DOHH2 (cell line): ENCODE measurements at regions not wholly inside any gene's neighbourhood (a gene's known extent, or its start where the extent isn't known, plus 50 kb on each side); places are given as distances from the start of the nearest gene placed in this dataset.
"Not testable (repeated sequence)": the region's sequence is repeated elsewhere in the genome, so short reads cannot be mapped to it uniquely, and the experiment has no call there.

ENCODE experiments used
- H3F3A ChIP-seq: fragments of 200-600 bp; sonication (generic), shearing (Covaris generic); 2 replicates; pipeline ENCODE4 v1.6.0; 2016; ENCODE audit warnings: antibody characterized with exemption, mild to moderate bottlenecking; ENCODE audit not compliant: control insufficient read depth, insufficient read depth
- H3K27ac ChIP-seq: fragments of 200-600 bp; sonication (generic); 2 replicates; pipeline ENCODE4 v1.5.1; 2014; ENCODE audit warnings: low read depth, mild to moderate bottlenecking, low read length, moderate library complexity
- H3K27me3 ChIP-seq: fragments of 200-600 bp; sonication (generic); 2 replicates; pipeline ENCODE4 v1.6.1; 2014; ENCODE audit warnings: mild to moderate bottlenecking, low read length, mixed read lengths; ENCODE audit not compliant: control insufficient read depth
- H3K36me3 ChIP-seq: fragments of 200-600 bp; sonication (generic); 2 replicates; pipeline ENCODE4 v1.6.1; 2014; ENCODE audit warnings: mild to moderate bottlenecking, low read length, moderate library complexity, mixed read lengths; ENCODE audit not compliant: control insufficient read depth
- H3K4me1 ChIP-seq: fragments of 200-600 bp; sonication (generic); 2 replicates; pipeline ENCODE4 v1.6.1; 2014; ENCODE audit warnings: mild to moderate bottlenecking, low read length, mixed read lengths; ENCODE audit not compliant: control insufficient read depth
- H3K4me2 ChIP-seq: fragments of 200-600 bp; sonication (generic); 2 replicates; pipeline ENCODE4 v1.6.0; 2014; ENCODE audit warnings: mild to moderate bottlenecking, low read length, moderate library complexity
- H3K4me3 ChIP-seq: fragments of 200-600 bp; sonication (generic); 2 replicates; pipeline ENCODE4 v1.5.1; 2014; ENCODE audit warnings: mild to moderate bottlenecking, low read length, mixed read lengths
- H3K79me2 ChIP-seq: fragments of 200-600 bp; sonication (generic); 2 replicates; pipeline ENCODE4 v1.6.1; 2014; ENCODE audit warnings: mild to moderate bottlenecking, low read length, mixed read lengths; ENCODE audit not compliant: control insufficient read depth
- H3K9me2 ChIP-seq: fragments of 200-600 bp; sonication (generic); replicated peaks from 2 replicates; pipeline ENCODE4 v1.6.1; 2014; ENCODE audit warnings: mild to moderate bottlenecking, low read length, mixed read lengths; ENCODE audit not compliant: control insufficient read depth
- H3K9me3 ChIP-seq: fragments of 200-600 bp; sonication (generic); 2 replicates; pipeline ENCODE4 v1.6.1; 2014; ENCODE audit warnings: antibody characterized with exemption, low read length, mixed read lengths; ENCODE audit not compliant: control insufficient read depth, insufficient read depth
- H4K20me1 ChIP-seq: fragments of 200-600 bp; sonication (generic); 2 replicates; pipeline ENCODE4 v1.6.0; 2014; ENCODE audit warnings: low read depth, mild to moderate bottlenecking, antibody characterized with exemption, low read length, moderate library complexity; ENCODE audit not compliant: control insufficient read depth, insufficient read depth

GRCh38 chr21:5037606-5038331 lies 5483.6 kb upstream of the TPTE start:
- H3K9me2 ChIP-seq, H4K20me1 ChIP-seq, H3F3A ChIP-seq, H3K36me3 ChIP-seq, H3K27ac ChIP-seq, H3K27me3 ChIP-seq, H3K4me1 ChIP-seq, H3K4me2 ChIP-seq, H3K4me3 ChIP-seq, H3K79me2 ChIP-seq, H3K9me3 ChIP-seq: not testable (repeated sequence)

- H3K4me2 ChIP-seq, H3F3A ChIP-seq, H3K4me3 ChIP-seq, H4K20me1 ChIP-seq, H3K36me3 ChIP-seq, H3K9me3 ChIP-seq, H3K79me2 ChIP-seq, H3K9me2 ChIP-seq, H3K27me3 ChIP-seq, H3K4me1 ChIP-seq, H3K27ac ChIP-seq: not testable (repeated sequence)
Observed at GRCh38 chr21:5039926-5040325, 5481.5 kb upstream of the TPTE start.

GRCh38 chr21:5042583-5042982 lies 5478.8 kb upstream of the TPTE start:
- H3K4me2 ChIP-seq, H3K36me3 ChIP-seq, H4K20me1 ChIP-seq, H3K79me2 ChIP-seq, H3F3A ChIP-seq, H3K27ac ChIP-seq, H3K4me3 ChIP-seq, H3K9me2 ChIP-seq, H3K9me3 ChIP-seq, H3K27me3 ChIP-seq, H3K4me1 ChIP-seq: not testable (repeated sequence)

GRCh38 chr21:5044812-5045211 lies 5476.6 kb upstream of the TPTE start:
- not testable (repeated sequence) for H3K27ac ChIP-seq, H3K4me1 ChIP-seq, H3F3A ChIP-seq, H3K9me2 ChIP-seq, H3K4me2 ChIP-seq, H3K27me3 ChIP-seq, H3K9me3 ChIP-seq, H3K4me3 ChIP-seq, H4K20me1 ChIP-seq, H3K79me2 ChIP-seq, H3K36me3 ChIP-seq

GRCh38 chr21:5051303-5052018 lies 5469.9 kb upstream of the TPTE start:
- not testable (repeated sequence) for H3K27ac ChIP-seq, H4K20me1 ChIP-seq, H3K27me3 ChIP-seq, H3K36me3 ChIP-seq, H3K4me1 ChIP-seq, H3K79me2 ChIP-seq, H3F3A ChIP-seq, H3K4me2 ChIP-seq, H3K9me3 ChIP-seq, H3K4me3 ChIP-seq, H3K9me2 ChIP-seq

GRCh38 chr21:5055027-5055754 lies 5466.2 kb upstream of the TPTE start:
- H3K27ac ChIP-seq, H3K79me2 ChIP-seq, H4K20me1 ChIP-seq, H3K4me3 ChIP-seq, H3K4me1 ChIP-seq, H3K27me3 ChIP-seq, H3K4me2 ChIP-seq, H3K9me3 ChIP-seq, H3K9me2 ChIP-seq, H3K36me3 ChIP-seq, H3F3A ChIP-seq: not testable (repeated sequence)

- H3K27me3 ChIP-seq, H3K27ac ChIP-seq, H3K4me1 ChIP-seq, H3F3A ChIP-seq, H3K9me3 ChIP-seq, H3K9me2 ChIP-seq, H3K4me3 ChIP-seq, H3K36me3 ChIP-seq, H3K4me2 ChIP-seq, H4K20me1 ChIP-seq, H3K79me2 ChIP-seq: not testable (repeated sequence)
Observed at GRCh38 chr21:5055996-5056962, 5465.1 kb upstream of the TPTE start.
